ENCODE measurements at regions not wholly inside any gene's neighbourhood (a gene's known extent, or its start where the extent isn't known, plus 50 kb on each side); places are given as distances from the start of the nearest gene placed in this dataset.

- H3K9me3 ChIP-seq, result no peaks in the 10 kb centered on the region
- H3K36me3 ChIP-seq, result no peaks in the 10 kb centered on the region
- ATAC-seq (no peak), DNase-seq (no peak)
- H3K4me1 ChIP-seq, result no peaks in the 10 kb centered on the region
- 56% methylated on average over 7 of the region's 8 CpGs for WGBS (ENCODE audit: insufficient coverage, low coverage, low lambda C conversion rate, missing lambda C conversion rate)
- H3K27ac ChIP-seq, result no peak overlapping the region
- intact Hi-C loops (cut with DNase I), result no loop called here
- no peaks in the 10 kb centered on the region for H3K27me3 ChIP-seq
- no peak overlapping the region for H3K4me3 ChIP-seq
- TF ChIP-seq POLR2A (IDR thresholded peaks at IDR 0.05) (no peak), CTCF (IDR thresholded peaks at IDR 0.05) (no peak)
These were observed 262.7 kb downstream of the PREX1 start for GRCh38 chr20:48564982-48565539.

GRCh38 chr20:48563191-48563870, 264.5 kb downstream of the PREX1 start:
- whole genome bisulfite sequencing (ENCODE audit: insufficient coverage, low coverage, low lambda C conversion rate, missing lambda C conversion rate), result 85% methylated on average over 19 of the region's 21 CpGs
- no peaks in the 10 kb centered on the region for H3K36me3 ChIP-seq
- ATAC-seq (no peak), DNase-seq (no peak)
- no peaks in the 10 kb centered on the region for H3K4me1 ChIP-seq
- no peak overlapping the region for H3K27ac ChIP-seq
- no peaks in the 10 kb centered on the region for H3K9me3 ChIP-seq
- H3K4me3 ChIP-seq, result no peak overlapping the region
- TF ChIP-seq POLR2A (IDR thresholded peaks at IDR 0.05), result no peak
- TF ChIP-seq CTCF (IDR thresholded peaks at IDR 0.05), result no peak
- intact Hi-C loops (cut with DNase I), result no loop called here
- H3K27me3 ChIP-seq, result no peaks in the 10 kb centered on the region

- intact Hi-C loops (cut with DNase I), result no loop called here
- Histone ChIP-seq H3K36me3 (no peaks in the 10 kb centered on the region), H3K4me3 (no peak overlapping the region)
These were observed 265.1 kb downstream of the PREX1 start for GRCh38 chr20:48562586-48563116.

GRCh38 chr20:48558906-48559305, 268.9 kb downstream of the PREX1 start:
- intact Hi-C loops (cut with DNase I), result no loop called here
- ATAC-seq (no peak), DNase-seq (no peak)
- H3K4me3 ChIP-seq, result no peak overlapping the region
- no peaks in the 10 kb centered on the region for H3K27me3 ChIP-seq
- H3K9me3 ChIP-seq, result no peaks in the 10 kb centered on the region
- WGBS (ENCODE audit: insufficient coverage, low coverage, low lambda C conversion rate, missing lambda C conversion rate), result 80% methylated on average over 4 of the region's 4 CpGs
- no peaks in the 10 kb centered on the region for H3K4me1 ChIP-seq
- TF ChIP-seq POLR2A (IDR thresholded peaks at IDR 0.05), result no peak
- TF ChIP-seq CTCF (IDR thresholded peaks at IDR 0.05), result no peak
- H3K27ac ChIP-seq, result no peak overlapping the region
- H3K36me3 ChIP-seq, result no peaks in the 10 kb centered on the region

More at GRCh38 chr20:48562586-48563116, 265.1 kb downstream of the PREX1 start:
- Histone ChIP-seq H3K9me3 (no peaks in the 10 kb centered on the region), H3K27ac (no peak overlapping the region), H3K27me3 (no peaks in the 10 kb centered on the region), H3K4me1 (no peaks in the 10 kb centered on the region)
- DNase-seq (no peak), ATAC-seq (no peak)
- WGBS (ENCODE audit: insufficient coverage, low coverage, low lambda C conversion rate, missing lambda C conversion rate), result 36% methylated on average over 5 of the region's 5 CpGs
- no peak for TF ChIP-seq CTCF (IDR thresholded peaks at IDR 0.05)
- no peak for TF ChIP-seq POLR2A (IDR thresholded peaks at IDR 0.05)

All from right lobe of liver (tissue), 6 donors.